K562 (cell line): ENCODE measurements at regions not wholly inside any gene's neighbourhood (a gene's known extent, or its start where the extent isn't known, plus 50 kb on each side); places are given as distances from the start of the nearest gene placed in this dataset.

Source experiments
- ATAC-seq: fragments of 200-7000 bp; cut with Tn5 transposase; 3 replicates; pipeline ENCODE4 v1.9.1; 2020; ENCODE audit warnings: moderate library complexity
- BruUV-seq: library from RNA; stranded (reverse); fragments of 400-500 nt; replicated peaks from 2 replicates; lab custom pipeline; 2021; lab: Mats Ljungman, UMichigan
- CTCF ChIA-PET: fragments of 300-600 bp; formaldehyde crosslinking; extraction: SDS; loops from one replicate; lab custom pipeline; 2021; ENCODE audit warnings: low intra/inter-chr PET ratio; lab: Yijun Ruan, JAX
- POLR2A ChIA-PET: fragments of 300-600, 350-650 bp; sonication (Branson Sonifier 250); formaldehyde crosslinking; extraction: SDS; loops from one replicate; lab custom pipeline; 2021; ENCODE audit warnings: antibody characterized with exemption, inconsistent platforms; lab: Yijun Ruan, JAX
- DNase-seq, 4 experiments: peaks; one replicate each; pipeline versions ENCODE4 v3.0.0 to v3.0.0-alpha.2; 2011 to 2018; ENCODE audit warnings: low spot score in 3 of 4, mixed read lengths in 3 of 4; ENCODE audit errors: extremely low read depth in 1 of 4
- FAIRE-seq: peaks from 2 replicates; lab custom pipeline; 2011; peaks lifted over from hg19 to GRCh38; lab: Jason Lieb, UNC
- H2AFZ ChIP-seq: 2 replicates; pipeline ENCODE4 v1.6.0; 2011; ENCODE audit warnings: low read depth, low read length, control low read depth, inconsistent platforms
- H3K27ac ChIP-seq: fragments of 200-600 bp; 3 replicates; pipeline ENCODE4 v1.8.0; 2011; ENCODE audit warnings: low read depth, mild to moderate bottlenecking, control low read depth, inconsistent platforms, low read length, moderate library complexity, mixed read lengths; ENCODE audit errors: extremely low read depth
- H3K27me3 ChIP-seq, 2 experiments: fragments of 300-600 bp in 1 of 2; 2 replicates in 1 of 2; 3 replicates in 1 of 2; pipeline versions ENCODE4 v1.6.0 to v1.8.0; 2011; ENCODE audit warnings: inconsistent platforms in 2 of 2, low read length in 2 of 2, mild to moderate bottlenecking in 1 of 2, mixed read lengths in 1 of 2, moderate library complexity in 1 of 2; ENCODE audit not compliant: control insufficient read depth in 2 of 2, insufficient read depth in 2 of 2
- H3K36me3 ChIP-seq: fragments of 300-600 bp; 3 replicates; pipeline ENCODE4 v1.8.0; 2011; ENCODE audit warnings: mild to moderate bottlenecking, low read length, inconsistent platforms; ENCODE audit not compliant: control insufficient read depth, insufficient read depth
- H3K4me1 ChIP-seq, 2 experiments: fragments of 200-600 bp in 1 of 2; replicated peaks in 1 of 2; 2 replicates in 1 of 2; 3 replicates in 1 of 2; pipeline versions ENCODE4 v1.5.1 to v1.8.0; 2011; ENCODE audit warnings: inconsistent platforms in 2 of 2, low read length in 2 of 2, mild to moderate bottlenecking in 1 of 2, mixed read lengths in 1 of 2, moderate library complexity in 1 of 2; ENCODE audit not compliant: control insufficient read depth in 2 of 2, insufficient read depth in 2 of 2
- H3K4me2 ChIP-seq: 2 replicates; pipeline ENCODE4 v1.6.1; 2011; ENCODE audit warnings: low read length, control low read depth, inconsistent platforms, mixed read lengths; ENCODE audit not compliant: insufficient read depth
- H3K4me3 ChIP-seq: fragments of 200-600 bp; sonication (generic), shearing (Covaris generic); 2 replicates; pipeline ENCODE4 v1.5.1; 2016; ENCODE audit warnings: control low read depth, inconsistent platforms
- H3K79me2 ChIP-seq: fragments of 200-600 bp; 3 replicates; pipeline ENCODE4 v1.8.0; 2011; ENCODE audit warnings: low read length, inconsistent platforms; ENCODE audit not compliant: control insufficient read depth, insufficient read depth
- H3K9ac ChIP-seq, 2 experiments: 2 replicates each; pipeline versions ENCODE4 v1.6.0 to v1.6.1; 2011; ENCODE audit warnings: low read depth in 2 of 2, low read length in 2 of 2, control low read depth in 1 of 2, inconsistent platforms in 1 of 2, mild to moderate bottlenecking in 1 of 2, mixed read lengths in 1 of 2; ENCODE audit not compliant: insufficient read depth in 1 of 2
- H3K9me1 ChIP-seq: one replicate; pipeline ENCODE4 v1.6.0; 2011; ENCODE audit warnings: inconsistent platforms, mild to moderate bottlenecking, low read length, moderate library complexity; ENCODE audit not compliant: control insufficient read depth, insufficient read depth
- H3K9me3 ChIP-seq: replicated peaks from 2 replicates; pipeline ENCODE4 v1.5.1; 2011; ENCODE audit warnings: low read depth, low read length, inconsistent platforms; ENCODE audit not compliant: control insufficient read depth, insufficient read depth
- H4K20me1 ChIP-seq: replicated peaks from 2 replicates; pipeline ENCODE4 v1.6.1; 2011; ENCODE audit warnings: low read length, inconsistent platforms, mixed read lengths; ENCODE audit not compliant: control insufficient read depth, insufficient read depth
- CREM ChIP-seq: IDR thresholded peaks from 2 replicates; pipeline ENCODE4 v1.6.1; 2014; ENCODE audit warnings: antibody characterized with exemption, low read depth
- GATA2 ChIP-seq: sonication (generic); formaldehyde crosslinking; IDR thresholded peaks from 2 replicates; pipeline ENCODE4 v1.4.0; 2020; ENCODE audit warnings: mild to moderate bottlenecking, missing genetic modification reagents
- GATAD2B ChIP-seq: fragments of 450-650 bp; IDR thresholded peaks from 2 replicates; pipeline ENCODE4 v1.6.1; 2017; ENCODE audit warnings: mild to moderate bottlenecking, borderline replicate concordance
- LCOR ChIP-seq: sonication (generic); formaldehyde crosslinking; IDR thresholded peaks from 2 replicates; pipeline ENCODE4 v1.8.0; 2022; ENCODE audit warnings: mild to moderate bottlenecking, missing genetic modification reagents
- MTF1 ChIP-seq: fragments of 250-450 bp; sonication (Bioruptor Pico); IDR thresholded peaks from 2 replicates; pipeline ENCODE4 v1.9.0; 2021; ENCODE audit warnings: moderate library complexity, mild to moderate bottlenecking, inconsistent platforms, borderline replicate concordance
- PPARD ChIP-seq: fragments of 250-450 bp; sonication (Bioruptor Pico); IDR thresholded peaks from 2 replicates; pipeline ENCODE4 v1.8.0; 2022; ENCODE audit warnings: inconsistent platforms, mild to moderate bottlenecking, moderate library complexity
- SREBF2 ChIP-seq: sonication (generic); formaldehyde crosslinking; IDR thresholded peaks from 2 replicates; pipeline ENCODE4 v1.4.0; 2020; ENCODE audit warnings: mild to moderate bottlenecking, missing genetic modification reagents
- TGIF2 ChIP-seq: sonication (generic); formaldehyde crosslinking; IDR thresholded peaks from 2 replicates; pipeline ENCODE4 v1.8.1; 2022; ENCODE audit warnings: mild to moderate bottlenecking, missing genetic modification reagents, moderate library complexity
- YY1 ChIP-seq, 3 experiments: IDR thresholded peaks; 2 replicates each; pipeline ENCODE4 v1.6.1; 2011; ENCODE audit warnings: low read length in 2 of 3, mild to moderate bottlenecking in 2 of 3, moderate library complexity in 2 of 3, borderline replicate concordance in 1 of 3, control low read depth in 1 of 3, low read depth in 1 of 3; ENCODE audit not compliant: insufficient read depth in 3 of 3, insufficient replicate concordance in 2 of 3, control insufficient read depth in 1 of 3, insufficient read length in 1 of 3; ENCODE audit errors: extremely low read depth in 1 of 3
- ZBTB9 ChIP-seq: fragments of 450-650 bp; formaldehyde crosslinking; IDR thresholded peaks from 2 replicates; pipeline ENCODE4 v1.4.0; 2020; ENCODE audit warnings: mild to moderate bottlenecking, moderate library complexity
- ZNF311 ChIP-seq: fragments of 250-450 bp; sonication (Bioruptor Pico); IDR thresholded peaks from 2 replicates; pipeline ENCODE4 v1.4.0; 2020; ENCODE audit warnings: mild to moderate bottlenecking, moderate library complexity
- WGBS: fragments of 100-300 bp; shearing (Covaris generic); methylation state at CpG from one replicate; pipeline ENCODE4 v1.1.6; 2016; ENCODE audit warnings: low coverage, mixed read lengths; ENCODE audit not compliant: insufficient coverage; ENCODE audit errors: missing lambda C conversion rate; 5-methylcytosine and 5-hydroxymethylcytosine counted together
- in situ Hi-C: fragments of 300-500 bp; cut with MboI; formaldehyde crosslinking; loops from 4 replicates; pipeline ENCODE4 v1.15.0; 2018; ENCODE audit warnings: inconsistent platforms, mixed read lengths
- intact Hi-C: fragments of 100-400 bp; cut with micrococcal nuclease; formaldehyde crosslinking; loops from 2 replicates; pipeline ENCODE4 v1.14.2; 2022
- TF ChIP-seq, protein P1 (sequence below): fragments of 250-450 bp; sonication (Bioruptor Pico); IDR thresholded peaks from 2 replicates; pipeline ENCODE4 v1.6.1; 2021; ENCODE audit warnings: mild to moderate bottlenecking
- TF ChIP-seq, protein P2 (sequence below): sonication (generic); formaldehyde crosslinking; IDR thresholded peaks from 2 replicates; pipeline ENCODE4 v1.8.0; 2023; ENCODE audit warnings: mild to moderate bottlenecking, missing genetic modification reagents
- TF ChIP-seq, protein P3 (sequence below), 2 experiments: IDR thresholded peaks; 2 replicates each; pipeline ENCODE4 v1.6.1; 2012; ENCODE audit warnings: improper control_type of control experiment in 2 of 2, low read depth in 2 of 2, low read length in 2 of 2, borderline replicate concordance in 1 of 2

- Histone ChIP-seq H3K79me2 (no peaks in the 10 kb centered on the region), H3K4me3 (no peak overlapping the region), H3K9ac (no peak overlapping the region), H3K4me2 (no peak overlapping the region), H3K27ac (no peak overlapping the region), H4K20me1 (no peaks in the 10 kb centered on the region), H3K9me3 (no peaks in the 10 kb centered on the region), H3K27me3 (no peaks in the 10 kb centered on the region), H3K4me1 (no peaks in the 10 kb centered on the region), H2AFZ (no peak overlapping the region), H3K36me3 (no peaks in the 10 kb centered on the region), H3K9me1 (no peaks in the 10 kb centered on the region)
- intact Hi-C loops (no loop called here), in situ Hi-C loops (no loop called here)
- no peak for DNase-seq
- no TSS peak for BruUV-seq
- WGBS = 2% methylated on average over 5 of the region's 5 CpGs
- ATAC-seq = no peak
- ChIA-PET POLR2A (no interaction called here), CTCF (no interaction called here)
- FAIRE-seq = no peak
- no peak for TF ChIP-seq TGIF2 (CRISPR knock-in tag)
- TF ChIP-seq SREBF2 (CRISPR knock-in tag) = no peak
- TF ChIP-seq GATAD2B = no peak
- TF ChIP-seq GATA2 = no peak
- TF ChIP-seq, protein P1, sequence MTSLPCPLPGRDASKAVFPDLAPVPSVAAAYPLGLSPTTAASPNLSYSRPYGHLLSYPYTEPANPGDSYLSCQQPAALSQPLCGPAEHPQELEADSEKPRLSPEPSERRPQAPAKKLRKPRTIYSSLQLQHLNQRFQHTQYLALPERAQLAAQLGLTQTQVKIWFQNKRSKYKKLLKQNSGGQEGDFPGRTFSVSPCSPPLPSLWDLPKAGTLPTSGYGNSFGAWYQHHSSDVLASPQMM = no peak
- TF ChIP-seq, protein P2, sequence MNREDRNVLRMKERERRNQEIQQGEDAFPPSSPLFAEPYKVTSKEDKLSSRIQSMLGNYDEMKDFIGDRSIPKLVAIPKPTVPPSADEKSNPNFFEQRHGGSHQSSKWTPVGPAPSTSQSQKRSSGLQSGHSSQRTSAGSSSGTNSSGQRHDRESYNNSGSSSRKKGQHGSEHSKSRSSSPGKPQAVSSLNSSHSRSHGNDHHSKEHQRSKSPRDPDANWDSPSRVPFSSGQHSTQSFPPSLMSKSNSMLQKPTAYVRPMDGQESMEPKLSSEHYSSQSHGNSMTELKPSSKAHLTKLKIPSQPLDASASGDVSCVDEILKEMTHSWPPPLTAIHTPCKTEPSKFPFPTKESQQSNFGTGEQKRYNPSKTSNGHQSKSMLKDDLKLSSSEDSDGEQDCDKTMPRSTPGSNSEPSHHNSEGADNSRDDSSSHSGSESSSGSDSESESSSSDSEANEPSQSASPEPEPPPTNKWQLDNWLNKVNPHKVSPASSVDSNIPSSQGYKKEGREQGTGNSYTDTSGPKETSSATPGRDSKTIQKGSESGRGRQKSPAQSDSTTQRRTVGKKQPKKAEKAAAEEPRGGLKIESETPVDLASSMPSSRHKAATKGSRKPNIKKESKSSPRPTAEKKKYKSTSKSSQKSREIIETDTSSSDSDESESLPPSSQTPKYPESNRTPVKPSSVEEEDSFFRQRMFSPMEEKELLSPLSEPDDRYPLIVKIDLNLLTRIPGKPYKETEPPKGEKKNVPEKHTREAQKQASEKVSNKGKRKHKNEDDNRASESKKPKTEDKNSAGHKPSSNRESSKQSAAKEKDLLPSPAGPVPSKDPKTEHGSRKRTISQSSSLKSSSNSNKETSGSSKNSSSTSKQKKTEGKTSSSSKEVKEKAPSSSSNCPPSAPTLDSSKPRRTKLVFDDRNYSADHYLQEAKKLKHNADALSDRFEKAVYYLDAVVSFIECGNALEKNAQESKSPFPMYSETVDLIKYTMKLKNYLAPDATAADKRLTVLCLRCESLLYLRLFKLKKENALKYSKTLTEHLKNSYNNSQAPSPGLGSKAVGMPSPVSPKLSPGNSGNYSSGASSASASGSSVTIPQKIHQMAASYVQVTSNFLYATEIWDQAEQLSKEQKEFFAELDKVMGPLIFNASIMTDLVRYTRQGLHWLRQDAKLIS (CRISPR knock-in tag) = no peak
- TF ChIP-seq ZNF311 (CRISPR knock-in tag) = no peak
- no peak for TF ChIP-seq YY1 (IDR thresholded peaks at IDR 0.05; ENCODE audit: borderline replicate concordance in 1 of 3, control insufficient read depth in 1 of 3, extremely low read depth in 1 of 3, insufficient read depth in 3 of 3, insufficient read length in 1 of 3, insufficient replicate concordance in 2 of 3, low read depth in 1 of 3, low read length in 2 of 3)
- no peak for TF ChIP-seq MTF1
- no peak for TF ChIP-seq LCOR
- no peak for TF ChIP-seq CREM
- TF ChIP-seq ZBTB9 (CRISPR knock-in tag) = no peak
- TF ChIP-seq, protein P3, sequence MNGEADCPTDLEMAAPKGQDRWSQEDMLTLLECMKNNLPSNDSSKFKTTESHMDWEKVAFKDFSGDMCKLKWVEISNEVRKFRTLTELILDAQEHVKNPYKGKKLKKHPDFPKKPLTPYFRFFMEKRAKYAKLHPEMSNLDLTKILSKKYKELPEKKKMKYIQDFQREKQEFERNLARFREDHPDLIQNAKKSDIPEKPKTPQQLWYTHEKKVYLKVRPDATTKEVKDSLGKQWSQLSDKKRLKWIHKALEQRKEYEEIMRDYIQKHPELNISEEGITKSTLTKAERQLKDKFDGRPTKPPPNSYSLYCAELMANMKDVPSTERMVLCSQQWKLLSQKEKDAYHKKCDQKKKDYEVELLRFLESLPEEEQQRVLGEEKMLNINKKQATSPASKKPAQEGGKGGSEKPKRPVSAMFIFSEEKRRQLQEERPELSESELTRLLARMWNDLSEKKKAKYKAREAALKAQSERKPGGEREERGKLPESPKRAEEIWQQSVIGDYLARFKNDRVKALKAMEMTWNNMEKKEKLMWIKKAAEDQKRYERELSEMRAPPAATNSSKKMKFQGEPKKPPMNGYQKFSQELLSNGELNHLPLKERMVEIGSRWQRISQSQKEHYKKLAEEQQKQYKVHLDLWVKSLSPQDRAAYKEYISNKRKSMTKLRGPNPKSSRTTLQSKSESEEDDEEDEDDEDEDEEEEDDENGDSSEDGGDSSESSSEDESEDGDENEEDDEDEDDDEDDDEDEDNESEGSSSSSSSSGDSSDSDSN (IDR thresholded peaks at IDR 0.05; ENCODE audit: borderline replicate concordance in 1 of 2, low read depth in 2 of 2, low read length in 2 of 2) = no peak
- TF ChIP-seq PPARD = no peak
These were observed 168.7 kb upstream of the SSTR1 start for GRCh38 chr14:38038986-38039385.
